Panc1 (cell line): ENCODE measurements at regions not wholly inside any gene's neighbourhood (a gene's known extent, or its start where the extent isn't known, plus 50 kb on each side); places are given as distances from the start of the nearest gene placed in this dataset.

Experiments used
- CTCF ChIP-seq: fragments of 450-650 bp; IDR thresholded peaks from 2 replicates; pipeline ENCODE4 v1.5.1; 2017; ENCODE audit warnings: mild to moderate bottlenecking
- POLR2AphosphoS5 ChIP-seq: IDR thresholded peaks from 2 replicates; pipeline ENCODE4 v1.6.1; 2012; ENCODE audit warnings: mild to moderate bottlenecking, low read depth, low read length, moderate library complexity
- REST ChIP-seq, 2 experiments: IDR thresholded peaks; 2 replicates each; pipeline ENCODE4 v1.6.1; 2011 to 2012; ENCODE audit warnings: low read depth in 2 of 2, control low read depth in 1 of 2, low read length in 1 of 2, mild to moderate bottlenecking in 1 of 2, moderate library complexity in 1 of 2; ENCODE audit not compliant: insufficient read depth in 1 of 2

GRCh38 chr7:25455683-25456251 lies 227.5 kb upstream of the NPVF start:
- TF ChIP-seq CTCF (no peak), REST (IDR thresholded peaks at IDR 0.05; ENCODE audit: insufficient read depth in 1 of 2, low read depth in 2 of 2, low read length in 1 of 2) (no peak), POLR2AphosphoS5 (no peak)
